ENCODE measurements at regions not wholly inside any gene's neighbourhood (a gene's known extent, or its start where the extent isn't known, plus 50 kb on each side); places are given as distances from the start of the nearest gene placed in this dataset.
"Not testable (repeated sequence)": the region's sequence is repeated elsewhere in the genome, so short reads cannot be mapped to it uniquely, and the experiment has no call there.

GRCh38 chrX:131830400-131831184 is 192.5 kb upstream of the STK26 start:
- DNase-seq = peak; percentile 78 to 94

- no peak for DNase-seq
These were observed 191.9 kb upstream of the STK26 start for GRCh38 chrX:131831185-131831520.

GRCh38 chrX:131836161-131836560 is 186.9 kb upstream of the STK26 start:
- no peak for DNase-seq

GRCh38 chrX:131837325-131837724 is 185.8 kb upstream of the STK26 start:
- DNase-seq = no peak

- no peak for DNase-seq
These were observed 182.2 kb upstream of the STK26 start for GRCh38 chrX:131840799-131841495.

GRCh38 chrX:131841496-131842437 is 181.3 kb upstream of the STK26 start:
- no peak for DNase-seq

GRCh38 chrX:131843987-131844386 is 179.1 kb upstream of the STK26 start:
- no peak for DNase-seq

GRCh38 chrX:131845201-131845600 is 177.9 kb upstream of the STK26 start:
- DNase-seq = no peak

GRCh38 chrX:131845771-131846170 is 177.3 kb upstream of the STK26 start:
- no peak for DNase-seq

GRCh38 chrX:131850964-131851363 is 172.1 kb upstream of the STK26 start:
- not testable (repeated sequence) for DNase-seq

GRCh38 chrX:131853440-131853839 is 169.7 kb upstream of the STK26 start:
- DNase-seq = no peak

GRCh38 chrX:131854581-131854980 is 168.5 kb upstream of the STK26 start:
- DNase-seq = no peak

GRCh38 chrX:131861088-131861787 is 161.9 kb upstream of the STK26 start:
- no peak for DNase-seq

- DNase-seq = no peak
These were observed 160.8 kb upstream of the STK26 start for GRCh38 chrX:131862321-131862720.

- no peak for DNase-seq
These were observed 153.9 kb upstream of the STK26 start for GRCh38 chrX:131869182-131869581.

- DNase-seq = no peak
These were observed 148.8 kb upstream of the STK26 start for GRCh38 chrX:131874300-131874699.

- not testable (repeated sequence) for DNase-seq
These were observed 147.3 kb upstream of the STK26 start for GRCh38 chrX:131875827-131876226.

GRCh38 chrX:131881194-131881593 is 141.9 kb upstream of the STK26 start:
- no peak for DNase-seq

- not testable (repeated sequence) for DNase-seq
These were observed 138.1 kb upstream of the STK26 start for GRCh38 chrX:131885042-131885441.

- DNase-seq = not testable (repeated sequence)
These were observed 129.2 kb upstream of the STK26 start for GRCh38 chrX:131893857-131894256.

- DNase-seq = no peak
These were observed 128.1 kb upstream of the STK26 start for GRCh38 chrX:131894995-131895394.

- DNase-seq = no peak
These were observed 127.3 kb upstream of the STK26 start for GRCh38 chrX:131895807-131896206.

- DNase-seq = no peak
These were observed 121.6 kb upstream of the STK26 start for GRCh38 chrX:131901546-131901945.
